OCI-LY3 (cell line): ENCODE measurements at regions not wholly inside any gene's neighbourhood (a gene's known extent, or its start where the extent isn't known, plus 50 kb on each side); places are given as distances from the start of the nearest gene placed in this dataset.

Source experiments
- EZH2phosphoT487 ChIP-seq: fragments of 200-600 bp; shearing (Covaris generic); IDR thresholded peaks from 2 replicates; pipeline ENCODE4 v1.6.1; 2018; ENCODE audit warnings: antibody characterized with exemption, mixed run types, low read depth
- TF ChIP-seq, protein P1 (sequence below): fragments of 200-600, 300-600 bp; sonication (generic); IDR thresholded peaks from 2 replicates; pipeline ENCODE4 v1.5.1; 2014; ENCODE audit warnings: antibody characterized with exemption, low read length, low read depth

GRCh38 chr2:7420530-7420929 is 503.3 kb downstream of the RNF144A start:
- TF ChIP-seq, protein P1, sequence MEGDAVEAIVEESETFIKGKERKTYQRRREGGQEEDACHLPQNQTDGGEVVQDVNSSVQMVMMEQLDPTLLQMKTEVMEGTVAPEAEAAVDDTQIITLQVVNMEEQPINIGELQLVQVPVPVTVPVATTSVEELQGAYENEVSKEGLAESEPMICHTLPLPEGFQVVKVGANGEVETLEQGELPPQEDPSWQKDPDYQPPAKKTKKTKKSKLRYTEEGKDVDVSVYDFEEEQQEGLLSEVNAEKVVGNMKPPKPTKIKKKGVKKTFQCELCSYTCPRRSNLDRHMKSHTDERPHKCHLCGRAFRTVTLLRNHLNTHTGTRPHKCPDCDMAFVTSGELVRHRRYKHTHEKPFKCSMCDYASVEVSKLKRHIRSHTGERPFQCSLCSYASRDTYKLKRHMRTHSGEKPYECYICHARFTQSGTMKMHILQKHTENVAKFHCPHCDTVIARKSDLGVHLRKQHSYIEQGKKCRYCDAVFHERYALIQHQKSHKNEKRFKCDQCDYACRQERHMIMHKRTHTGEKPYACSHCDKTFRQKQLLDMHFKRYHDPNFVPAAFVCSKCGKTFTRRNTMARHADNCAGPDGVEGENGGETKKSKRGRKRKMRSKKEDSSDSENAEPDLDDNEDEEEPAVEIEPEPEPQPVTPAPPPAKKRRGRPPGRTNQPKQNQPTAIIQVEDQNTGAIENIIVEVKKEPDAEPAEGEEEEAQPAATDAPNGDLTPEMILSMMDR = no peak
- TF ChIP-seq EZH2phosphoT487 = no peak
